ENCODE measurements at regions not wholly inside any gene's neighbourhood (a gene's known extent, or its start where the extent isn't known, plus 50 kb on each side); places are given as distances from the start of the nearest gene placed in this dataset.

- no peaks in the 10 kb centered on the region for H3K36me3 ChIP-seq
- intact Hi-C loops (cut with micrococcal nuclease), result no loop called here
Observed at GRCh38 chr2:66058675-66059074, 376.2 kb upstream of the MEIS1 start.

GRCh38 chr2:66057844-66058243 lies 377.1 kb upstream of the MEIS1 start:
- H3K4me1 ChIP-seq, result no peaks in the 10 kb centered on the region
- TF ChIP-seq CTCF (IDR thresholded peaks at IDR 0.05; ENCODE audit: borderline replicate concordance), result no peak
- H3K36me3 ChIP-seq, result no peaks in the 10 kb centered on the region
- no peak overlapping the region for H3K27ac ChIP-seq (replicated peaks)
- peaks cover 19% of the 10 kb centered on the region for H3K27me3 ChIP-seq (ENCODE audit: low read depth)
- no peak for DNase-seq
- H3K9me3 ChIP-seq (replicated peaks), result no peaks in the 10 kb centered on the region
- no peak overlapping the region for H3K4me3 ChIP-seq
- intact Hi-C loops (cut with micrococcal nuclease), result no loop called here

More at GRCh38 chr2:66058675-66059074, 376.2 kb upstream of the MEIS1 start:
- DNase-seq, result no peak
- H3K27ac ChIP-seq (replicated peaks), result no peak overlapping the region
- peaks cover 19% of the 10 kb centered on the region for H3K27me3 ChIP-seq (ENCODE audit: low read depth)
- H3K4me3 ChIP-seq, result no peak overlapping the region
- H3K9me3 ChIP-seq (replicated peaks), result no peaks in the 10 kb centered on the region
- no peaks in the 10 kb centered on the region for H3K4me1 ChIP-seq
- no peak for TF ChIP-seq CTCF (IDR thresholded peaks at IDR 0.05; ENCODE audit: borderline replicate concordance)

- no peak for TF ChIP-seq CTCF (IDR thresholded peaks at IDR 0.05; ENCODE audit: borderline replicate concordance)
- DNase-seq, result no peak
- Histone ChIP-seq H3K27ac (replicated peaks) (no peak overlapping the region), H3K4me3 (no peak overlapping the region), H3K27me3 (ENCODE audit: low read depth) (peaks cover 10% of the 10 kb centered on the region), H3K36me3 (no peaks in the 10 kb centered on the region), H3K4me1 (no peaks in the 10 kb centered on the region), H3K9me3 (replicated peaks) (no peaks in the 10 kb centered on the region)
- intact Hi-C loops (cut with micrococcal nuclease), result no loop called here
Observed at GRCh38 chr2:66050392-66050791, 384.5 kb upstream of the MEIS1 start.

- no peaks in the 10 kb centered on the region for H3K9me3 ChIP-seq (replicated peaks)
- peaks cover 7% of the 10 kb centered on the region for H3K27me3 ChIP-seq (ENCODE audit: low read depth)
- H3K4me3 ChIP-seq, result no peak overlapping the region
- no peaks in the 10 kb centered on the region for H3K4me1 ChIP-seq
- intact Hi-C loops (cut with micrococcal nuclease), result no loop called here
- TF ChIP-seq CTCF (IDR thresholded peaks at IDR 0.05; ENCODE audit: borderline replicate concordance), result no peak
- DNase-seq, result no peak
- H3K36me3 ChIP-seq, result no peaks in the 10 kb centered on the region
- H3K27ac ChIP-seq (replicated peaks), result no peak overlapping the region
Observed at GRCh38 chr2:66048667-66049066, 386.3 kb upstream of the MEIS1 start.

- TF ChIP-seq CTCF (IDR thresholded peaks at IDR 0.05; ENCODE audit: borderline replicate concordance), result no peak
- Histone ChIP-seq H3K36me3 (no peaks in the 10 kb centered on the region), H3K4me3 (no peak overlapping the region), H3K27ac (replicated peaks) (no peak overlapping the region), H3K27me3 (ENCODE audit: low read depth) (no peaks in the 10 kb centered on the region), H3K4me1 (no peaks in the 10 kb centered on the region), H3K9me3 (replicated peaks) (no peaks in the 10 kb centered on the region)
- intact Hi-C loops (cut with micrococcal nuclease), result no loop called here
- no peak for DNase-seq
Observed at GRCh38 chr2:66041902-66042657, 392.8 kb upstream of the MEIS1 start.
